ENCODE measurements at regions not wholly inside any gene's neighbourhood (a gene's known extent, or its start where the extent isn't known, plus 50 kb on each side); places are given as distances from the start of the nearest gene placed in this dataset.

- no peak overlapping the region for H3K4me3 ChIP-seq (ENCODE audit: low read length)
- no peaks in the 10 kb centered on the region for H3K27me3 ChIP-seq (ENCODE audit: control insufficient read depth, insufficient read depth, low read length)
- H3K9ac ChIP-seq (ENCODE audit: low read length): no peak overlapping the region
- no peak overlapping the region for H3K27ac ChIP-seq (ENCODE audit: low read depth, low read length)
- no peaks in the 10 kb centered on the region for H3K36me3 ChIP-seq (ENCODE audit: control insufficient read depth, insufficient read depth, low read length)
- H3K4me1 ChIP-seq (ENCODE audit: control insufficient read depth, insufficient read depth, low read length): no peaks in the 10 kb centered on the region
These were observed 456.8 kb upstream of the GJE1 start for GRCh38 chr6:141675957-141676356.

- no peak overlapping the region for H3K9ac ChIP-seq (ENCODE audit: low read length)
- H3K4me1 ChIP-seq (ENCODE audit: control insufficient read depth, insufficient read depth, low read length): no peaks in the 10 kb centered on the region
- no peak overlapping the region for H3K4me3 ChIP-seq (ENCODE audit: low read length)
- H3K27ac ChIP-seq (ENCODE audit: low read depth, low read length): no peak overlapping the region
- no peaks in the 10 kb centered on the region for H3K27me3 ChIP-seq (ENCODE audit: control insufficient read depth, insufficient read depth, low read length)
- H3K36me3 ChIP-seq (ENCODE audit: control insufficient read depth, insufficient read depth, low read length): no peaks in the 10 kb centered on the region
These were observed 463.6 kb upstream of the GJE1 start for GRCh38 chr6:141669141-141669540.

GRCh38 chr6:141667580-141668309 is 465.0 kb upstream of the GJE1 start:
- Histone ChIP-seq H3K4me3 (ENCODE audit: low read length) (no peak overlapping the region), H3K27me3 (ENCODE audit: control insufficient read depth, insufficient read depth, low read length) (no peaks in the 10 kb centered on the region), H3K27ac (ENCODE audit: low read depth, low read length) (no peak overlapping the region), H3K36me3 (ENCODE audit: control insufficient read depth, insufficient read depth, low read length) (no peaks in the 10 kb centered on the region), H3K9ac (ENCODE audit: low read length) (no peak overlapping the region), H3K4me1 (ENCODE audit: control insufficient read depth, insufficient read depth, low read length) (no peaks in the 10 kb centered on the region)

- H3K27me3 ChIP-seq (ENCODE audit: control insufficient read depth, insufficient read depth, low read length): no peaks in the 10 kb centered on the region
- no peaks in the 10 kb centered on the region for H3K36me3 ChIP-seq (ENCODE audit: control insufficient read depth, insufficient read depth, low read length)
- H3K4me3 ChIP-seq (ENCODE audit: low read length): no peak overlapping the region
- no peak overlapping the region for H3K27ac ChIP-seq (ENCODE audit: low read depth, low read length)
- no peak overlapping the region for H3K9ac ChIP-seq (ENCODE audit: low read length)
- H3K4me1 ChIP-seq (ENCODE audit: control insufficient read depth, insufficient read depth, low read length): no peaks in the 10 kb centered on the region
These were observed 466.5 kb upstream of the GJE1 start for GRCh38 chr6:141666187-141666586.

- no peak overlapping the region for H3K4me3 ChIP-seq (ENCODE audit: low read length)
- H3K36me3 ChIP-seq (ENCODE audit: control insufficient read depth, insufficient read depth, low read length): no peaks in the 10 kb centered on the region
- H3K27ac ChIP-seq (ENCODE audit: low read depth, low read length): no peak overlapping the region
- H3K4me1 ChIP-seq (ENCODE audit: control insufficient read depth, insufficient read depth, low read length): no peaks in the 10 kb centered on the region
- no peak overlapping the region for H3K9ac ChIP-seq (ENCODE audit: low read length)
- H3K27me3 ChIP-seq (ENCODE audit: control insufficient read depth, insufficient read depth, low read length): no peaks in the 10 kb centered on the region
These were observed 468.0 kb upstream of the GJE1 start for GRCh38 chr6:141664744-141665143.

GRCh38 chr6:141659582-141659981 is 473.1 kb upstream of the GJE1 start:
- no peak overlapping the region for H3K4me3 ChIP-seq (ENCODE audit: low read length)
- no peak overlapping the region for H3K9ac ChIP-seq (ENCODE audit: low read length)
- H3K36me3 ChIP-seq (ENCODE audit: control insufficient read depth, insufficient read depth, low read length): no peaks in the 10 kb centered on the region
- H3K4me1 ChIP-seq (ENCODE audit: control insufficient read depth, insufficient read depth, low read length): no peaks in the 10 kb centered on the region
- no peak overlapping the region for H3K27ac ChIP-seq (ENCODE audit: low read depth, low read length)
- no peaks in the 10 kb centered on the region for H3K27me3 ChIP-seq (ENCODE audit: control insufficient read depth, insufficient read depth, low read length)

- no peak overlapping the region for H3K27ac ChIP-seq (ENCODE audit: low read depth, low read length)
- no peaks in the 10 kb centered on the region for H3K27me3 ChIP-seq (ENCODE audit: control insufficient read depth, insufficient read depth, low read length)
- no peaks in the 10 kb centered on the region for H3K36me3 ChIP-seq (ENCODE audit: control insufficient read depth, insufficient read depth, low read length)
- no peak overlapping the region for H3K9ac ChIP-seq (ENCODE audit: low read length)
- H3K4me1 ChIP-seq (ENCODE audit: control insufficient read depth, insufficient read depth, low read length): no peaks in the 10 kb centered on the region
- no peak overlapping the region for H3K4me3 ChIP-seq (ENCODE audit: low read length)
These were observed 474.0 kb upstream of the GJE1 start for GRCh38 chr6:141658696-141659095.

- Histone ChIP-seq H3K9ac (ENCODE audit: low read length) (no peak overlapping the region), H3K4me1 (ENCODE audit: control insufficient read depth, insufficient read depth, low read length) (no peaks in the 10 kb centered on the region), H3K27ac (ENCODE audit: low read depth, low read length) (no peak overlapping the region), H3K27me3 (ENCODE audit: control insufficient read depth, insufficient read depth, low read length) (no peaks in the 10 kb centered on the region), H3K36me3 (ENCODE audit: control insufficient read depth, insufficient read depth, low read length) (no peaks in the 10 kb centered on the region), H3K4me3 (ENCODE audit: low read length) (no peak overlapping the region)
These were observed 474.9 kb upstream of the GJE1 start for GRCh38 chr6:141657812-141658211.

DNA sequence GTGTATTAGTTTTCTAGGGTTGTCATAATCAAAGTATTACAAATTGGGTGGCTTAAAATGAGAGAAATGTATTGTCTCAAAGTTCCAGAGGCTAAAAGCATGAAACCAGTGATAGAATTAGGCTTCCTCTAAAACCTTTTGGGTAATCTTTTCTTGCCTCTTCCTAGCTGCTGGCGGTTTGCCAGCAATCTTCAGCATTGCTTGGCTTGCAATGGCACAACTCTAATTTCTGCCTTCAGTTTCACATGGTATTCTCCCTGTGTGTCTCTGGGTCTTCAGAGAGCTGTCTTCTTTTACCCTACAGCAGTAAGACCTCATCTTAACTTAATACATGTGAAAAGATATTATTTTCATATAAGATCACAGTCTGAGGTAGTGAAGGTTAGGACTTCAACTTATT is 479.1 kb upstream of the GJE1 start:
- Histone ChIP-seq H3K4me1 (ENCODE audit: control insufficient read depth, insufficient read depth, low read length) (no peaks in the 10 kb centered on the region), H3K36me3 (ENCODE audit: control insufficient read depth, insufficient read depth, low read length) (no peaks in the 10 kb centered on the region), H3K27me3 (ENCODE audit: control insufficient read depth, insufficient read depth, low read length) (no peaks in the 10 kb centered on the region), H3K4me3 (ENCODE audit: low read length) (no peak overlapping the region), H3K27ac (ENCODE audit: low read depth, low read length) (no peak overlapping the region), H3K9ac (ENCODE audit: low read length) (no peak overlapping the region)

GRCh38 chr6:141641951-141642350 is 490.8 kb upstream of the GJE1 start:
- no peaks in the 10 kb centered on the region for H3K27me3 ChIP-seq (ENCODE audit: control insufficient read depth, insufficient read depth, low read length)
- H3K4me3 ChIP-seq (ENCODE audit: low read length): no peak overlapping the region
- H3K36me3 ChIP-seq (ENCODE audit: control insufficient read depth, insufficient read depth, low read length): no peaks in the 10 kb centered on the region
- no peak overlapping the region for H3K9ac ChIP-seq (ENCODE audit: low read length)
- no peaks in the 10 kb centered on the region for H3K4me1 ChIP-seq (ENCODE audit: control insufficient read depth, insufficient read depth, low read length)
- H3K27ac ChIP-seq (ENCODE audit: low read depth, low read length): no peak overlapping the region

DNA sequence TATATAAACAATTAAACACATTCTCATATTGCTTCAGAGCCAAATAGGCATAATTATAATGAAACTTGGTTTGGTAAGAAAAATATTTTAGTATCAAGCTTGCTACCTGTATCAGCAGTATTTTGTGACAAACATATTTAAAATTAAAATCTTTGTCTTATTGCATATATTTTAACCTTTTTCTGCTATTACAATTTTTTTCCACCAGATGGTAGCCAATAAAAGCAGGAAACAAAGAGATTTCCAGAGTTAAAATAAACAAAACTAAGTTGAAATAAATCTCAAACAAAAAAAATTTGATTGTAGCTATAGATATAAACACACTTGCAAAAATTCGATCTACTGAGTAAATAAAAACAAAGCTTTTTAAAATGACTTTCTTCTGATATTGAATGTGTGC is 491.3 kb upstream of the GJE1 start:
- Histone ChIP-seq H3K4me3 (ENCODE audit: low read length) (no peak overlapping the region), H3K36me3 (ENCODE audit: control insufficient read depth, insufficient read depth, low read length) (no peaks in the 10 kb centered on the region), H3K9ac (ENCODE audit: low read length) (no peak overlapping the region), H3K4me1 (ENCODE audit: control insufficient read depth, insufficient read depth, low read length) (no peaks in the 10 kb centered on the region), H3K27me3 (ENCODE audit: control insufficient read depth, insufficient read depth, low read length) (no peaks in the 10 kb centered on the region), H3K27ac (ENCODE audit: low read depth, low read length) (no peak overlapping the region)

DNA sequence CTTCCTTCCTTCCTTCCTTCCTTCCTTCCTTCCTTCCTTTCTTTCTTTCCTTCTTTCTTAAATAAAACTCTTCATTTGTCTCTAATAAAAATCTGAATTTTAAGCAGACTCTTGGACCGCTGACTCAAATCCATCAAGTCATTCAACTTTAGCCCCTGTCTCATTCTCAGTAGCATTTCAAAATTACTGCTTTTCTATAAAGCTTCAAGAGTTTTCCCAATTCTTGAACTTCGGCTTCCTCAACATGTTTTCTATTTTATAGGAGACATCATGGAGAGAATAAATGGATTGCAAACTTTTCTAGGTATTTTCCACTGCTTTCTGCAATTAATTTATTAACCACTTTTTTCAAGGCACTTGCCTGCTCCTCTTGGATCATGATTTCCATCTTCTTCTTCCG is 497.1 kb upstream of the GJE1 start:
- Histone ChIP-seq H3K36me3 (ENCODE audit: control insufficient read depth, insufficient read depth, low read length) (no peaks in the 10 kb centered on the region), H3K9ac (ENCODE audit: low read length) (no peak overlapping the region), H3K4me3 (ENCODE audit: low read length) (no peak overlapping the region), H3K4me1 (ENCODE audit: control insufficient read depth, insufficient read depth, low read length) (no peaks in the 10 kb centered on the region), H3K27ac (ENCODE audit: low read depth, low read length) (no peak overlapping the region), H3K27me3 (ENCODE audit: control insufficient read depth, insufficient read depth, low read length) (no peaks in the 10 kb centered on the region)

DNA sequence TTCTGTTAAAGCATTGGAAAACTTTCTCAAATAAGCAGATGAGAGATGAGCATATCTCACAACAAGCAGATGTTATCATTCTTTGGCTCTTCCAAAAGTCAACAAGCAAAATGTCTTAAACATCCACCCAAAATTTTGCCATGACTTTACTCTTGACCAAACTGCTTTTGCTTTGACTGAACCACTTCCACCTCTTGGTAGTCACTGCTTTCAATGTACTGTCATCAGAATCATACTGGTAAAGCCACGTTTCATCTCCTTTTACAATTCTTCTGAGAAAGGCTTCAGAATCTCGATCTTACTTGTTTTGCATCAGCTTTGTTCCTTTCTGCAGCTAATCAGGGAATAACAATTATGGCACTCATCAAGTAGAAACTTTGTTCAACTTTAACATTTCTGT is 498.5 kb upstream of the GJE1 start:
- Histone ChIP-seq H3K9ac (ENCODE audit: low read length) (no peak overlapping the region), H3K4me3 (ENCODE audit: low read length) (no peak overlapping the region), H3K27ac (ENCODE audit: low read depth, low read length) (no peak overlapping the region), H3K36me3 (ENCODE audit: control insufficient read depth, insufficient read depth, low read length) (no peaks in the 10 kb centered on the region), H3K27me3 (ENCODE audit: control insufficient read depth, insufficient read depth, low read length) (no peaks in the 10 kb centered on the region), H3K4me1 (ENCODE audit: control insufficient read depth, insufficient read depth, low read length) (no peaks in the 10 kb centered on the region)

Measured in rectal smooth muscle tissue (tissue), 1 donor.